ENCODE measurements at regions not wholly inside any gene's neighbourhood (a gene's known extent, or its start where the extent isn't known, plus 50 kb on each side); places are given as distances from the start of the nearest gene placed in this dataset.
"Not testable (repeated sequence)": the region's sequence is repeated elsewhere in the genome, so short reads cannot be mapped to it uniquely, and the experiment has no call there.

DNA sequence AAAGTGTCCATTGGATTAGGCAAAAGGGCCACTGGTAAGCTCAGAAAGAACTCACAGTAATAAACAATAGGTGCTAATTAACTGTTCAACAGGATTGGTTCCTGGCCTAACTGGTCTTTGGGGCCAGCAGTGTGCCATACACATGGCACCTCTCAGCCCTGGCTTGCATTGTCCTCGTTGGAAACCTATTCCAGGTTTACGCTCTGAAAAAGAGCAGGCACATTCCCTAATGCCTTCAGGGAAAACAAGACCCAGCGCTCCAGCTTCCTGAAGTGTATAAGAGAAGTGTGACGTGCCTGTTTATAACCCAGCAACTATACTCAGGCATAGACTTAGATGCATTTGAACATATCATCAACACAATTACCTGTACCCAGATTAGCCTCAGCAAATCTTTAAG, 51.9 kb upstream of the RBM47 start:
- H3K4me1 ChIP-seq (ENCODE audit: insufficient read depth, low read length) = peaks cover 10% of the 10 kb centered on the region; the same call in 1 of the 2 replicates
- no peaks in the 10 kb centered on the region for H3K9me3 ChIP-seq (ENCODE audit: insufficient read depth, low read depth, low read length)
- no peaks in the 10 kb centered on the region for H3K27me3 ChIP-seq (ENCODE audit: insufficient read depth, low read length)
- 65% methylated on average over 4 of the region's 4 CpGs for WGBS
- no peak overlapping the region for H3K9ac ChIP-seq (ENCODE audit: low read depth, low read length)
- H3K27ac ChIP-seq (ENCODE audit: low read depth, low read length) = peak overlapping the region; percentile 25; the same call in 1 of the 2 replicates
- no peaks in the 10 kb centered on the region for H3K36me3 ChIP-seq (ENCODE audit: insufficient read depth, low read length)
- H3K4me3 ChIP-seq (ENCODE audit: low read length) = no peak overlapping the region

DNA sequence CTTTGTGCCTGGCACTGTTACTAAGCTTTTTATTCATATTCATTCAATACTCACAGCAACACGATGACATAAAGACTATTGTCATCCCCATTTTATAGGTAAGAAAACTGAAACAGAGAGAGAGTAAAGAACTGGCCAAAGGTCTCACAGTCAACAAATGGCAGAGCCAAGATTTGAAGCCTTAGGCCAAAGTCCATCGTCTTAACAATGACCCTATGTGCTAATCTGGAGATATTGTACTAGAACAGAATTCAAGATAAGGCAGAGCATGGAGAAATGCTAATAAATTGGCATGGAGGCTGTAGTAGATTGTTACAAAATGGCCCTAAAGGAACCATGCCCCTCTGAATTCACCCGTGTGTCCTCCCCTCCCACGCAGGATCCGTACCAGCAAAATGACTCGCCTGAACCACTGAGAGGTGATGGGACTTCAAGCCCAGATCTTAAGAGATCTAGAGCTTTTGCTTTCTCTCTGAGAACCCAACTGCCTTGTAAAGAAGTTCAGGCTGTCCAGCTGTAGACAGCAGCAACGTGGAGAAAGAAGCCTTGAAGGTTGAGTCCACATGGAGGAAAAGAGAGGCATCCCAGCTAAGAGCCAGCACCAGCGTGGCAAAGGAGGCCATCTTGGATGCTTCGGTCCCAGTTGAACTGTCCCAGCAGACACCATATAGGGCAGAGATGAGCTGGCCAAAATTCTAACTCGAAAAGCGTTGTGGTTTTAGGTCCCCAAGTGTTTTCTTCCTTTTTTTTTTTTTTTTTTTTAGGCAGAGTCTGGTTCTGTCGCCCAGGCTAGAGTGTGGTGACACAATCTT, 52.8 kb upstream of the RBM47 start:
- Histone ChIP-seq H3K27ac (ENCODE audit: low read depth, low read length) (no peak overlapping the region; the same call in 1 of the 2 replicates), H3K4me1 (ENCODE audit: insufficient read depth, low read length) (peaks cover 10% of the 10 kb centered on the region; the same call in 1 of the 2 replicates), H3K9me3 (ENCODE audit: insufficient read depth, low read depth, low read length) (no peaks in the 10 kb centered on the region), H3K36me3 (ENCODE audit: insufficient read depth, low read length) (no peaks in the 10 kb centered on the region), H3K9ac (ENCODE audit: low read depth, low read length) (no peak overlapping the region), H3K27me3 (ENCODE audit: insufficient read depth, low read length) (no peaks in the 10 kb centered on the region), H3K4me3 (ENCODE audit: low read length) (no peak overlapping the region)
- 95% methylated on average over 12 of the region's 12 CpGs for WGBS

DNA sequence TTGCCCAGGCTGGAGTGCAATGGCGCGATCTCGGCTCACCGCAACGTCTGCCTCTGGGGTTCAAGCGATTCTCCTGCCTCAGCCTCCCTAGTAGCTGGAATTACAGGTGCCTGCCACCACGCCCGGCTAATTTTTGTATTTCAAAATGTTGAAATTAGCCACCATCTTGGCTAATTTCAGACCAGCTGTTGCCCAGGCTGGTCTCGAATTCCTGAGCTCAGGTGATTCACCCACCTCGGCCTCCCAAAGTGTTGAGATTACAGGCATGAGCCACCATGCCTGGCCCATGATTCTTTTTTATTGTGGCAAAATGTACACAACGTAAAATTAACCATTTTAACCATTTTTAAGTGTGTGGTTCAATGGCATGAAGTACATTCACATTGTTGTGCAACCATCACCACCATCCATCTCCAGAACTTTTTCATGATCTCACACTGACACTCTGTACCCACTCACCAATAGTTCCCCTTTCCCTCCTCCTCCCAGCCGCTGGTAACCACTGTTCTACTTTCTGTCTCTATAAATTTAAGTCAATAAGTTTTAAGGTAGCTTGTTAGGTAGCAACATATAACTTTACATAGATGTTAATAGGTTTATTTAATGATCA, 54.0 kb upstream of the RBM47 start:
- WGBS = 96% methylated on average over 11 of the region's 12 CpGs
- H3K27ac ChIP-seq (ENCODE audit: low read depth, low read length) = not testable (repeated sequence)

DNA sequence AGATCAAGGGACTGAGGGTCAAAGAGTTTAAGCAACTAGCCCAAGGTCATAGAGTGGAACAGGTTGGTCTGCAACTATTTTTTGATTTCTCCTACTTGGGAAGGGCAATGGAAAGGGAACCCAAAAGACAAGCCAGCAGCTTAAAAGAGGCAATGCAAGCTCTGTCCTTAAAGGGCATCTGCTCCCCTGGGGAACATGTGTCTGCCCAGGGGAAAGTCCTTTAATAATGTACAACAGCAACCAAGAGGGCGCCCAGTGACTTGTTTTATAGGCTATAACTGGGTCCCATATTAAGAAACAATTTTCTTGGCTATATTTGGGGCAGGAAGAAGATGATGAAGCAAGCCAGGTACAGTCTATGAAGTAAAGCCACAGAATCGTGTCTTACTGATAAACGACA, 54.7 kb upstream of the RBM47 start:
- Histone ChIP-seq H3K36me3 (ENCODE audit: insufficient read depth, low read length) (no peaks in the 10 kb centered on the region), H3K9ac (ENCODE audit: low read depth, low read length) (no peak overlapping the region), H3K27ac (ENCODE audit: low read depth, low read length) (no peak overlapping the region), H3K4me3 (ENCODE audit: low read length) (no peak overlapping the region), H3K9me3 (ENCODE audit: insufficient read depth, low read depth, low read length) (no peaks in the 10 kb centered on the region), H3K4me1 (ENCODE audit: insufficient read depth, low read length) (peaks cover 6% of the 10 kb centered on the region; the same call in 1 of the 2 replicates), H3K27me3 (ENCODE audit: insufficient read depth, low read length) (no peaks in the 10 kb centered on the region)
- WGBS = 96% methylated on average over 3 of the region's 3 CpGs

More for the DNA sequence above, 54.0 kb upstream of the RBM47 start:
- not testable (repeated sequence) for H3K27me3 ChIP-seq (ENCODE audit: insufficient read depth, low read length); H3K4me1 ChIP-seq (ENCODE audit: insufficient read depth, low read length); H3K9ac ChIP-seq (ENCODE audit: low read depth, low read length); H3K9me3 ChIP-seq (ENCODE audit: insufficient read depth, low read depth, low read length); H3K4me3 ChIP-seq (ENCODE audit: low read length); H3K36me3 ChIP-seq (ENCODE audit: insufficient read depth, low read length)

DNA sequence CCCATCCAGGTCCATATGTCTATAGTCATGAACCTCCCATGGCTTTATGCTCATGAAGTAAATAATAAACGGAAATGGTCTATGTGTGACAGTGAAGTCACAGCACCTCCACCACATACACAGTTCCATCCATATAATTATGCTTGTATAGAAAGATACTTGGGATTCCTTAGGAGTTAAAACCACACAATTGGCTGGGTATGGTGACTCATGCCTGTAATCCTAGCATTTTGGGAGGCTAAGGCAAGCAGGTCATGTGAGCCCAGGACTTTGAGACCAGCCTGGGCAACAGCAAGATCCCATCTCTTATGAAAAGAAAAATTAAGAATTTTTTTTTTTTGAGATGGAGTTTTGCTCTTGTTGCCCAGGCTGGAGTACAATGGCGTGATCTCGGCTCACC, 55.6 kb upstream of the RBM47 start:
- WGBS = 97% methylated on average over 2 of the region's 3 CpGs
- no peaks in the 10 kb centered on the region for H3K27me3 ChIP-seq (ENCODE audit: insufficient read depth, low read length)
- no peak overlapping the region for H3K27ac ChIP-seq (ENCODE audit: low read depth, low read length)
- H3K9me3 ChIP-seq (ENCODE audit: insufficient read depth, low read depth, low read length) = no peaks in the 10 kb centered on the region
- no peaks in the 10 kb centered on the region for H3K36me3 ChIP-seq (ENCODE audit: insufficient read depth, low read length)
- H3K4me3 ChIP-seq (ENCODE audit: low read length) = no peak overlapping the region
- H3K9ac ChIP-seq (ENCODE audit: low read depth, low read length) = no peak overlapping the region
- peaks cover 6% of the 10 kb centered on the region; the same call in 1 of the 2 replicates for H3K4me1 ChIP-seq (ENCODE audit: insufficient read depth, low read length)

DNA sequence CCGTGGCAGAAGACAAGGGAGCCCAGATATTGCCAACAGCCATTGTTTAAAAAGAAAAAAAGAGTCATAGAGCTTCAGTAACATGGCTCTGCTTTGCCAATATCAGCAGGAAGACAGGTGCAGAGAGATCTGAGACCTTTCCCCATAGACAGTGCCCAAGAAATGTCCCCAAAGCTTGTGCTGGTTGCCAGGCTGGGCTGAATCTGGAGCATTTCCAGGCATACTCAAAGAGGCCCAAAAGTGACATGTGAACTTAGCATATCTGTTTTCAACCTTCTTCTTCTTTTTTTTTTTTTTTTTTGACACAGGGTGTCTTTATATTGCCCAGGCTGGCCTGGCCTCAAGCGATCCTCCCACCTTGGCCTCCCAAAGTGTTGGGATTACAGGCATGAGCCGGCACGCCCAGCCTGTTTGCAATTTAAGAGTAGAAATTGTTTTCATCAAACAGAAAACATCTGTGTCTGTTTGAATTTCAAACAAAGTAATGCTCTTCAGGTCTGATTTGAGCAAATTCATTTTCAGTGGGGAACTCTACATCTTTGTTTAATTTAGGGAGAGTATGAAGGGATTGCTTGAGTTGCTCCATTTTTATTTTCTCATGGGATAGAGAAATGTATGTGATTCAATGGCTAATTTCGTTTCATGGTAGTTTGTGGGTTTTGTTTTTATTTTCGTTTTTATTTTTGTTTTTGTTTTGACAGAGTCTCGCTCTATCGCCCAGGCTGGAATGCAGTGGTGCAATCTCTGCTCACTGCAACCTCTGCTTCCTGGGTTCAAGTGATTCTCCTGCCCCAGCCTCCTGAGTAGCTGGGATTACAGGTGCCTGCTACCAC, 56.6 kb upstream of the RBM47 start:
- no peaks in the 10 kb centered on the region for H3K9me3 ChIP-seq (ENCODE audit: insufficient read depth, low read depth, low read length)
- no peaks in the 10 kb centered on the region for H3K36me3 ChIP-seq (ENCODE audit: insufficient read depth, low read length)
- H3K27ac ChIP-seq (ENCODE audit: low read depth, low read length) = no peak overlapping the region
- H3K9ac ChIP-seq (ENCODE audit: low read depth, low read length) = no peak overlapping the region
- no peaks in the 10 kb centered on the region for H3K27me3 ChIP-seq (ENCODE audit: insufficient read depth, low read length)
- H3K4me3 ChIP-seq (ENCODE audit: low read length) = no peak overlapping the region
- WGBS = 92% methylated on average over 8 of the region's 8 CpGs
- H3K4me1 ChIP-seq (ENCODE audit: insufficient read depth, low read length) = peaks cover 6% of the 10 kb centered on the region; the same call in 1 of the 2 replicates

DNA sequence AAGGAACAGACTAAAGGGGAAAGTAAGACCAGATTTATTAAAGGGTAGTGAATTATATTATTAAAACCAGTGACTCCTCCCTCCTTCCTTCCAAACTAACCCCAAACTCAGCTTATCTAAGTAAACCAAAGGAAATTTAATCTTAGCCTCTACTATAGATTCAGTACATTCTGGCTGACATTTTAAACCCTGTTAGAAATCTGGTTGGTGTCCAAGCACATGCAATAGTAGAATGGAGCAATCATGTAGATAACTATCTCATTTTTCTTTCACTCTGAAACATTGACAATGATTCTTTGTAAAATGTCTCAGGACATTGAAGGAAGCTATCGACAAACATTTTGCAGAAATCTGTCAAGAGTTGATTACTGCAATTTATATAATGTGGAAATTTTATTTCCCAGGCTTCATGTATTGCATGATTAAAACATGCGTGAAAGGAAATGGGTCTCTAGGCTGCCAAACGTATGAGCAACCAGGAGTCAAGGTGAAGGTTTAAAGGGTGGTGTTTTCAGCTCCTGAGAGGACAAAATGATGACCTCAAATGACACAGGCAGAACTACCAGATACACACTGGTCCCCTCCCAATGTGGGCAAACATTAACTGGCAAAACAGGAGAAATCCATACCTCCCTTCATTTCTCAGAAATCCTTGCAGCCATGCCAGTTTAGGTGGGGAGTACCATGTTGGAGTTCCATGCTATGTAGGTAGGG, 58.2 kb upstream of the RBM47 start:
- WGBS = 94% methylated on average over 3 of the region's 3 CpGs
- no peaks in the 10 kb centered on the region for H3K9me3 ChIP-seq (ENCODE audit: insufficient read depth, low read depth, low read length)
- no peaks in the 10 kb centered on the region; the same call in 1 of the 2 replicates for H3K4me1 ChIP-seq (ENCODE audit: insufficient read depth, low read length)
- H3K9ac ChIP-seq (ENCODE audit: low read depth, low read length) = no peak overlapping the region
- no peaks in the 10 kb centered on the region for H3K36me3 ChIP-seq (ENCODE audit: insufficient read depth, low read length)
- no peak overlapping the region for H3K27ac ChIP-seq (ENCODE audit: low read depth, low read length)
- no peaks in the 10 kb centered on the region for H3K27me3 ChIP-seq (ENCODE audit: insufficient read depth, low read length)
- H3K4me3 ChIP-seq (ENCODE audit: low read length) = no peak overlapping the region

DNA sequence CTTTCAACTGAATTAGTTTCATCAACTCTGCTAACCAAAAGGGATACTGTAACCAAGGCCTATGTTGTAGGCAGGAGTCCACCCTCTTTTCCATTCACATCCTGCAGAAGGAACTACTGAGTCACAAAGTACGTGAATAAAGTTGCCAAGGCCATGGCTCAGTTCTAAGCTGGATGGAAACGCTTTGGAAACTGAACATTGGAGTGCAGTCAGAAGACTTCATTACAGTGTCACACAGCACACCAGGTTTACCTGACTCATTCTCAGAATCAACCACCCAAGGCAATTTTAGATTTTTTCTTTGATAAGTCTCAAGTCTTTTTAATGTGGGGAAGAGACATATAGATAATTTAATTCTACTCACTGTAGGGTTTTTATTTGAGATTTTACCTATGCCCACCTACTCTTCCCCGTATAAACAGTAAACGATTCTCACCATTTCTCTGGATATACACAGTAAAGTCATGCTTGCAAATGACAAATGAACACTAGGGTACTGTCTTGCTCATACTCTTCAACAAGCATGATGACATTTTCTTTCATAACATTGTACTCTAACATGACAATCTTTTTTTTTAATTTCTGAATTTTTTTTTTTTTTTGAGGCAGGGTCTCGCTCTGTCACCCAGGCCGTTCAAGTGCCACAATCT, 58.9 kb upstream of the RBM47 start:
- Histone ChIP-seq H3K27ac (ENCODE audit: low read depth, low read length) (no peak overlapping the region), H3K4me1 (ENCODE audit: insufficient read depth, low read length) (peaks cover under 1% of the 10 kb centered on the region; the same call in 1 of the 2 replicates), H3K4me3 (ENCODE audit: low read length) (no peak overlapping the region), H3K9ac (ENCODE audit: low read depth, low read length) (no peak overlapping the region), H3K27me3 (ENCODE audit: insufficient read depth, low read length) (no peaks in the 10 kb centered on the region), H3K9me3 (ENCODE audit: insufficient read depth, low read depth, low read length) (no peaks in the 10 kb centered on the region), H3K36me3 (ENCODE audit: insufficient read depth, low read length) (no peaks in the 10 kb centered on the region)
- 98% methylated on average over 6 of the region's 6 CpGs for WGBS

DNA sequence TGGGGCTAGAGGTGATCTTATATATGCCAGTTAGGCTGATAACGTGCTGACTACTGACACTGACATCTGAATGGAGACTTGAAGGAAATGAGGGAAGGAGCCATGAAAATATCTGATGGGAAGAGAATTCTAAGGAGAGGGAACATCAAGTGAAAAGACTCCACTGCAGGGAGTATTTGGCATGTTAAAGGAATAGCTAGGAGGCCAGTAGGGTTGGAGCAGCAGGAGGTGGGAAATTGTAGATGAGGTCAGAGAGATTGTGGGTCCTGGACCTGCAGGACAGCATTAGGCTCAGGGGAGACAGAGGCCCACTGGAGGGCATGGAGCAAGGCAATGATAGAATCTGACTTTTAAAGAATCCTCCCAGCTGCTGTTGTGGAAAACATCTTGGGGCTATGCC, 55.8 kb upstream of the NSUN7 start:
- no peak overlapping the region for H3K4me3 ChIP-seq (ENCODE audit: low read length)
- peaks cover 7% of the 10 kb centered on the region; the same call in 1 of the 2 replicates for H3K4me1 ChIP-seq (ENCODE audit: insufficient read depth, low read length)
- H3K36me3 ChIP-seq (ENCODE audit: insufficient read depth, low read length) = no peaks in the 10 kb centered on the region
- no peaks in the 10 kb centered on the region for H3K9me3 ChIP-seq (ENCODE audit: insufficient read depth, low read depth, low read length)
- no peak overlapping the region for H3K27ac ChIP-seq (ENCODE audit: low read depth, low read length)
- no peak overlapping the region for H3K9ac ChIP-seq (ENCODE audit: low read depth, low read length)
- WGBS = 12% methylated on average over 1 of the region's 1 CpG
- 0 out of 2 replicates have a peak, but pooled peaks cover 2% of the 10 kb centered on the region for H3K27me3 ChIP-seq (ENCODE audit: insufficient read depth, low read length)

DNA sequence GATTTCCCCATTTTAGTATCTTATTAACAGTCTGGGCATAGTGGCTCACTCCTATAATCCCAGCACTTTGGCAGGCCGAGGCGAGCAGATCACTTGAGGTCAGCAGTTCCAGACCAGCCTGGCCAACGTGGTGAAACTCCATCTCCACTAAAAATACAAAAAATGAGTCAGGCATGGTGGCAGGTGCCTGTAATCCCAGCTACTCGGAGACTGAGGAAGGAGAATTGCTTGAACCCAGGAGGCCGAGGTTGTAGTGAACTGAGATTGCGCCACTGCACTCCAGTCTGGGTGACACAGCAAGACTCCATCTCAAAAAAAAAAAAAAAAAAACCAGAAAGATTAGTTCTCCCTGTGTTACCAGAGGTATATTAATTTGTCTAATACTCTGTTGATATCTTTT, 52.3 kb upstream of the NSUN7 start:
- not testable (repeated sequence) for H3K4me1 ChIP-seq (ENCODE audit: insufficient read depth, low read length); H3K36me3 ChIP-seq (ENCODE audit: insufficient read depth, low read length); H3K4me3 ChIP-seq (ENCODE audit: low read length); H3K27ac ChIP-seq (ENCODE audit: low read depth, low read length); H3K27me3 ChIP-seq (ENCODE audit: insufficient read depth, low read length); H3K9me3 ChIP-seq (ENCODE audit: insufficient read depth, low read depth, low read length); H3K9ac ChIP-seq (ENCODE audit: low read depth, low read length)
- WGBS = 97% methylated on average over 6 of the region's 6 CpGs
